ENCODE measurements at regions not wholly inside any gene's neighbourhood (a gene's known extent, or its start where the extent isn't known, plus 50 kb on each side); places are given as distances from the start of the nearest gene placed in this dataset.

DNA sequence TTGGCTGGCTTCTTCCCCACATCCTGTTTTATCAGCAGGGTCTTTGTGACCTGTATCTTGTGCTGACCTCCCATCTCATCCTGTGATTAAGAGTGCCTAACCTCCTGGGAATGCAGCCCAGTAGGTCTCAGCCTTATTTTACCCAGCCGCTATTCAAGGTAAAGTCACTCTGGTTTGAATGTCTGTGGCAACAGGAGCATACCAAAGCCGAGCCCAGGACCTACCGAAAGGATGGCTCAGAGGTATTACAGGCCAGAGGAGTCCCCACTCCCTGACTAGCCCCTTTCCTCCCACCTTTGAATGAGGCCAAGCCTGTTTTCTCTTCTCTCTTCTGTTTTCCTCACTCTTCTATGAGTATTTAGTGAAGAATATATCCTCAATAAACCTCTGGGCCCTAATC lies 271.3 kb downstream of the OSTF1 start:
- WGBS (ENCODE audit: low lambda C conversion rate) = 25% methylated on average over 1 of the region's 3 CpGs
- Histone ChIP-seq H2AFZ (ENCODE audit: low read length) (no peak overlapping the region), H3K4me2 (ENCODE audit: low read depth, low read length) (no peak overlapping the region), H4K20me1 (ENCODE audit: insufficient read depth, low read length) (no peaks in the 10 kb centered on the region), H3K4me3 (replicated peaks in 1 of 3; ENCODE audit: insufficient read depth in 1 of 3, low read depth in 2 of 3, low read length in 3 of 3) (no peak overlapping the region), H3K27ac (ENCODE audit: extremely low read length, insufficient read depth, low read length) (no peak overlapping the region), H3K36me3 (replicated peaks in 1 of 2; ENCODE audit: control insufficient read depth in 1 of 2, insufficient read depth in 2 of 2, low read length in 2 of 2) (no peaks in the 10 kb centered on the region), H3K4me1 (ENCODE audit: insufficient read depth, low read length) (no peaks in the 10 kb centered on the region), H3K79me2 (ENCODE audit: insufficient read depth, low read length) (no peaks in the 10 kb centered on the region), H3K27me3 (ENCODE audit: control insufficient read depth in 1 of 2, insufficient read depth in 2 of 2, low read length in 2 of 2) (no peaks in the 10 kb centered on the region), H3K9ac (ENCODE audit: insufficient read depth, low read depth, low read length) (no peak overlapping the region), H3K9me3 (ENCODE audit: low read length) (0 out of 2 replicates have a peak, but pooled peaks cover 5% of the 10 kb centered on the region)
- CTCF ChIA-PET (ENCODE audit: low intra/inter-chr PET ratio, low total read pairs) = no interaction called here
- no peak for ATAC-seq
- BruUV-seq (replicated peaks) = no TSS peak
- intact Hi-C loops (cut with micrococcal nuclease; ENCODE audit: unreplicated experiment) = no loop called here
- TF ChIP-seq KLF9 (CRISPR knock-in tag; IDR thresholded peaks at IDR 0.05; ENCODE audit: low read depth) = no peak
- no peak for TF ChIP-seq MXI1 (IDR thresholded peaks at IDR 0.05; ENCODE audit: borderline replicate concordance, low read depth, low read length)
- TF ChIP-seq ZNF878 (CRISPR knock-in tag; IDR thresholded peaks at IDR 0.05) = no peak
- no peak for TF ChIP-seq GTF3A (CRISPR knock-in tag; conservative IDR thresholded peaks at IDR 0.05)
- TF ChIP-seq ZNF44 (CRISPR knock-in tag; IDR thresholded peaks at IDR 0.05) = no peak
- TF ChIP-seq KDM6A (CRISPR knock-in tag; IDR thresholded peaks at IDR 0.05; ENCODE audit: low read depth) = no peak
- no peak for TF ChIP-seq U2AF2 (IDR thresholded peaks at IDR 0.05; ENCODE audit: low read depth, low read length)
- TF ChIP-seq TOPORS (CRISPR knock-in tag; IDR thresholded peaks at IDR 0.05) = no peak
- no peak for TF ChIP-seq RORA (CRISPR knock-in tag; IDR thresholded peaks at IDR 0.05)
- TF ChIP-seq, protein P1, sequence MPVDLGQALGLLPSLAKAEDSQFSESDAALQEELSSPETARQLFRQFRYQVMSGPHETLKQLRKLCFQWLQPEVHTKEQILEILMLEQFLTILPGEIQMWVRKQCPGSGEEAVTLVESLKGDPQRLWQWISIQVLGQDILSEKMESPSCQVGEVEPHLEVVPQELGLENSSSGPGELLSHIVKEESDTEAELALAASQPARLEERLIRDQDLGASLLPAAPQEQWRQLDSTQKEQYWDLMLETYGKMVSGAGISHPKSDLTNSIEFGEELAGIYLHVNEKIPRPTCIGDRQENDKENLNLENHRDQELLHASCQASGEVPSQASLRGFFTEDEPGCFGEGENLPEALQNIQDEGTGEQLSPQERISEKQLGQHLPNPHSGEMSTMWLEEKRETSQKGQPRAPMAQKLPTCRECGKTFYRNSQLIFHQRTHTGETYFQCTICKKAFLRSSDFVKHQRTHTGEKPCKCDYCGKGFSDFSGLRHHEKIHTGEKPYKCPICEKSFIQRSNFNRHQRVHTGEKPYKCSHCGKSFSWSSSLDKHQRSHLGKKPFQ (CRISPR knock-in tag; IDR thresholded peaks at IDR 0.05; ENCODE audit: insufficient replicate concordance) = no peak
- TF ChIP-seq, protein P2, sequence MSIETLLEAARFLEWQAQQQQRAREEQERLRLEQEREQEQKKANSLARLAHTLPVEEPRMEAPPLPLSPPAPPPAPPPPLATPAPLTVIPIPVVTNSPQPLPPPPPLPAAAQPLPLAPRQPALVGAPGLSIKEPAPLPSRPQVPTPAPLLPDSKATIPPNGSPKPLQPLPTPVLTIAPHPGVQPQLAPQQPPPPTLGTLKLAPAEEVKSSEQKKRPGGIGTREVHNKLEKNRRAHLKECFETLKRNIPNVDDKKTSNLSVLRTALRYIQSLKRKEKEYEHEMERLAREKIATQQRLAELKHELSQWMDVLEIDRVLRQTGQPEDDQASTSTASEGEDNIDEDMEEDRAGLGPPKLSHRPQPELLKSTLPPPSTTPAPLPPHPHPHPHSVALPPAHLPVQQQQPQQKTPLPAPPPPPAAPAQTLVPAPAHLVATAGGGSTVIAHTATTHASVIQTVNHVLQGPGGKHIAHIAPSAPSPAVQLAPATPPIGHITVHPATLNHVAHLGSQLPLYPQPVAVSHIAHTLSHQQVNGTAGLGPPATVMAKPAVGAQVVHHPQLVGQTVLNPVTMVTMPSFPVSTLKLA (IDR thresholded peaks at IDR 0.05) = no peak
- TF ChIP-seq, protein P3, sequence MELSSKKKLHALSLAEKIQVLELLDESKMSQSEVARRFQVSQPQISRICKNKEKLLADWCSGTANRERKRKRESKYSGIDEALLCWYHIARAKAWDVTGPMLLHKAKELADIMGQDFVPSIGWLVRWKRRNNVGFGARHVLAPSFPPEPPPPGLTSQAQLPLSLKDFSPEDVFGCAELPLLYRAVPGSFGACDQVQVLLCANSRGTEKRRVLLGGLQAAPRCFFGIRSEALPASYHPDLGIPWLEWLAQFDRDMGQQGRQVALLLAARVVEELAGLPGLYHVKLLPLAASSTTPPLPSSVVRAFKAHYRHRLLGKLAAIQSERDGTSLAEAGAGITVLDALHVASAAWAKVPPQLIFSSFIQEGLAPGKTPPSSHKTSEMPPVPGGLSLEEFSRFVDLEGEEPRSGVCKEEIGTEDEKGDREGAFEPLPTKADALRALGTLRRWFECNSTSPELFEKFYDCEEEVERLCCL (CRISPR knock-in tag; IDR thresholded peaks at IDR 0.05; ENCODE audit: borderline replicate concordance) = no peak
- TF ChIP-seq, protein P4, sequence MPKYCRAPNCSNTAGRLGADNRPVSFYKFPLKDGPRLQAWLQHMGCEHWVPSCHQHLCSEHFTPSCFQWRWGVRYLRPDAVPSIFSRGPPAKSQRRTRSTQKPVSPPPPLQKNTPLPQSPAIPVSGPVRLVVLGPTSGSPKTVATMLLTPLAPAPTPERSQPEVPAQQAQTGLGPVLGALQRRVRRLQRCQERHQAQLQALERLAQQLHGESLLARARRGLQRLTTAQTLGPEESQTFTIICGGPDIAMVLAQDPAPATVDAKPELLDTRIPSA (CRISPR knock-in tag; IDR thresholded peaks at IDR 0.05; ENCODE audit: borderline replicate concordance) = no peak
- DNase-seq (ENCODE audit: low spot score) = no peak
- no peak for FAIRE-seq
- POLR2A ChIA-PET = no interaction called here
- in situ Hi-C loops (cut with HindIII; ENCODE audit: extremely low pct_ligation_motif_present, low pct_unique_long_range_greater_than_20kb) = no loop called here
